Skin of body (tissue), 1 donor: ENCODE measurements at regions not wholly inside any gene's neighbourhood (a gene's known extent, or its start where the extent isn't known, plus 50 kb on each side); places are given as distances from the start of the nearest gene placed in this dataset.
"Not testable (repeated sequence)": the region's sequence is repeated elsewhere in the genome, so short reads cannot be mapped to it uniquely, and the experiment has no call there.

Experiments
- DNase-seq: peaks from one replicate; lab custom pipeline; 2025; lab: John Stamatoyannopoulos, UW

DNA sequence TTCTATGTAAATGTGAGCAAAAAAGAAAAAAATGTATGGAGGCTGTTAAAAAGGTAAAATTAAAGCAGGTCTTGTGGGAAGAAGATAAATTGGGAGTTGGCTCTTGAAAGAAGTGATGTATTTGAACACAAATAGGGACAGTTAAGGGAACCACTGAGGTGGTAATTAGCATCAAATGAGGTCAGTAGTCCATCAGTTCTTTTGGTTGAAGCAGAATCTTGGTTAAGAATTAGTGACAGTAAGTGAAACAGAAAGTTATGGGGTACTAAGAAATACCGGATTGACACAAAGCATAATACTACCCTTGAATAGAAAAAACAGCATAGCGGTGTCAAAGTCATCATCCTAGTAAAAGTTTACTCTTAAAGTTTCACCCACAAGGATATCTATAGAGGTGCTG lies 352.6 kb upstream of the VRK2 start:
- no peak for DNase-seq

DNA sequence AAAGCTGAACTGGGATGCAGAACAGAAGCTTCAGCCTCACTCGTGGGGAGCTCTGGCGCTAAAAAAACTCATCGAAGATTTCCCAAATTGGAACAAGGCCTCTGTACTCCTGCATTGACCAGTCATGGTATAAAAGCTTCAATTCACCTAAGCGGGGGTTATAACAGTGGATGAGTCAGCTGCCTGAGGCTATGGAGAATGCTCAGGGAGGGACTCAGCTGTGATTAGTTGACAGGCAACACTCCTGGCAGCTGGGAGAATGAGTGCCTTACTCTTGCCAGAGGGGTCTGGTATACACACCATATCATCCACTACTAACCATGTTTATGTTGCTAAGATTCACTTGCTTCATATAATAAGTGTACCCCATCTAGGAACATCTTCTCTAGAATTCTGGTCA lies 350.6 kb upstream of the VRK2 start:
- no peak for DNase-seq

DNA sequence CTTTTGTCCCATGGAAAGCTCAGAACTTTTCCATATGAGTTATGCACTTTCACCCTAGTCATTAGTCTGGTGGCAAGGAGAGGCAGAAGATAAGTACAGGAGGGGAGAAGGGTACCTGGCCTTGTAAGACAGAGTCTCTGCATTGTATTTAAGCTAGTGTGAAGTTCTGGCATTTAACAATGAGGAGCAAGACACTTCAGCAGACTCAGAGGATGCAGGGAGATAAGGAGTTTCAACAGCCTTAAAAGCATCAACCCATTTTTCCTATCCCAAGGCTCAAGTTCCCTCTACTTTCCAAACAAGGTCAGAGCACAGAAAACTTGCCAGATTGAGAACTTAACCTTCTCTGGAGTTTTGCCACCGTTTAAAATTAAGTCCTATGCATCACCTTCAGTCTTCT lies 348.2 kb upstream of the VRK2 start:
- no peak for DNase-seq

DNA sequence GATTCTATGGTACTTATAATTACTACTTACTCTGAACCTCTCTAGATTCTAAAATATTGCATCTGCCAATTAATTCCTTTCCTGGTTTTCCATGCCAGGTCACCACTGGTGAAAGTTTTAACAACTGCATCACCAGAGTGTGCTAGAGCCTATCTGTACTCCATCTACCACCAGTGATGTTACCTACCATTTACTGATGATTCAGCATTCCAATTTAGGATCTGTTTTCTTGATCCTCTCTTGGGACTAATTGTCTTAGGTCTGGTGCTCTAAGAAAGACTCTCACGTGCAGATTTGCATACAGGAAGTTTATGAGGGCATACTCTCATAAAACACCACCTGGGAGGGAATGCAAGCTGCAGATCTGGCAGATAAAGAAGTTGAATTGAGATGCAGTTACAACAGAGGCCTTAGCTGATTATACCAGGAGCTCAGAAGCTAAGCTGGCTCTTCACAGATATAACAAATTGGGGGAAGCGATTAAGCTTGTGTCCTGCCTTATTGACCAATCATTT lies 347.6 kb upstream of the VRK2 start:
- DNase-seq: no peak

DNA sequence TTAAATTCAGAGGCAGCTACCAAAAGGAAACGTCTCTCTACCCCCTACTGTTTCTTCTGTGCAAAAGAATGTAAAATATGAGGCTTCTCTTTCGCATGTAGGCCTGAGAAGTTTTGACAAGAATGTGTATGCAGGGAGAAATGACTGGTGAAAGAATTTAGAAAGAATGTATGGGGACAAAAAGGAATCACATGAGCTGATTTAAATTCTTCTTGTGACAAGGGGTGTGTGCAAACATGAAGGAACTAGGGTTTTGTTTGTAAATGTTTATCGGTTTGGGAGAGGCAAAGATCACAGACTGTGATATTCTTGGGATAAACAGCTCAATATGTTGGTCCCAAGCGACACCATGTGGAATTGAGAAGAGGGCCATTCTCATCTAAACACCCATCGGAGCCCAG lies 345.2 kb upstream of the VRK2 start:
- DNase-seq: no peak

DNA sequence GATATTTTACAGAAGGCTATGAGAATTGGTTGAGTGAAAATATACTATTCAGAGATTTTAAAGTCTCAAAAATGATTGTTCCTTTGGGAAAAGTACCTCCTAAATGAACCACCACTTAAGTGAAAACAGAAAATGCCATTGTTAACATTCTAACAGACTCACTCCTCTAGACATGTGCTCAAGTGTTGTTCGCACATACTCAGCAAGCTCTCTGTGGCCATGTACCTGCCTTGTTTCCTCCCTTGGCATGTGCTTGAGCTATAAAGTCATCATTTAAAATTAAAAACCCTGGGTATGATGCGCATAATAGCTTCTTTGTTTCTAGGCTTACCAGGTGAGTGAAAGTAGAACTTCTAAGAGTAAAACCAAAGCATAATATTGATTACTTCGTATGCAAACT lies 343.2 kb upstream of the VRK2 start:
- DNase-seq: no peak

DNA sequence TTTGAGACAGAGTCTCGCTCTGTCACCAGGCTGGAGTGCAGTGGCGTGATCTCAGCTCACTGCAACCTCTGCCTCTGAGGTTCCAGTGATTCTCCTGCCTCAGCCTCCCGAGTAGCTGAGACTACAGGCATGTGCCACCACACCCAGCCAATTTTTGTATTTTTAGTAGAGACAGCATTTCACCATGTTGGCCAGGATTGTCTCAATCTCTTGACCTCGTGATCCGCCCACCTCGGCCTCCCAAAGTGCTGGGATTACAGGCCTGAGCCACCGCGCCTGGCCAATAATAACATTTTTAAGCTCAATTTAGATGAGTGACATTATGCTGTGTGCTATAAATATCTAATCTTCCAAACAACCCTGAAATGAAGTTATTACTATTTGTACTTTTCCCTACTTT lies 338.8 kb upstream of the VRK2 start:
- not testable (repeated sequence) for DNase-seq

DNA sequence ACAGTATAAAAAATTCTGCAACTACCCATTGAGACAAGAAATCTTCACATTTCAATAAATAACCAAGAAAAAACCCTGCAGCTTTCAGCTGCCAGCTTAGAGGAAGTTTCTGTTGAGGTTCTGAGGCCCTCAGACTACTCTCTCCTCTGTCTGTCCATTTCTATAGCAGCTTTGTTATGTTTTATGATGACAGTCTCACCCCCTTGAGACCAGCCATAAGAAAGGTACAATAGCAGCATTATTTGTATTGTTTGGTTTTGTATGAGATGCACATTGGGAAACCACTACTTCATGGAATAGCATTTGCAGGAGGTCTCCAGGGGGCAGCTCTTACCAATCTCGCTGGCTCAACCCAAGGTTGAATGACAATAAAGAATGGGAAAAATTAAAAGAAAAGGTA lies 334.6 kb upstream of the VRK2 start:
- no peak for DNase-seq

DNA sequence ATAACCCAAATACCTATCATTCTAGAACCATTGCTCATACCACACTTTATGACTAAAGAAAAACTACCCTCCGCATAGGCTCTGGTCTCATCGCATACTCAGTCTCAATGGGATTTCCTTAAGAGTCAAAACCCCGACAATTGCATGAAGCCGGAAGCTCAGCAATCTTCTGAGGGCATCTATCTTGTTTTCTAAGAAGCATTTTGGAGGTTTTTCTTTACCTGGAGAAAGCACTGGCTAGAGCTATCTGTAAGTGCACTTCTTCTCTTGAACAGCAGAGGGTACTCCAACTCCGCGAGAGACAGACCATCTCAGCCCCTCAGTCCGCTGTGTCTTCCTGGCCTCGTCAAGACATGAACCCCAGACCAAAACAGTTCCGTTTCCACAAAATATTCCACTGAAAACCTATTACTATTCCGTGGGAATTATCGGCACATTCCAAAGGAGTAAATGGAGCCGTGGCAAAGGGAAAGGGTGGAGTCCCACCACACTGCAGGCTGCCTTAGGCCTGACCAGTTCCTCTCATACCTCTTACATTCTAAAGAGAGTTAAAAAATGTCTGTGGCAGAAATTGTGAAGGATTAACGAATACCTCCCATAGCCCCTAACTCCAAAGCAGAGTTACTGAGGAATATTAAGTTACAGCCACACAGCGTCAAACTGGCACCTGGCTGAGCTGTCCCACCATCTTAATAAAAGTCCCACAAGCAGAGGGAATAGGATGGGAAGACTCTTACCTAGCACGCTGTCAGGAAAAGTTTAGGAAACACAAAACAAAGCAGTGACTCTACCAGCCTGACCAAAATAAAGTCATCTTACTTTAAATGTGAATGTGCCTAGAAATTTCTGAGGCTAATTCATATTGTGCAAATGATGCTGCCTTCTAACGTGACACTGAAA lies 325.6 kb upstream of the VRK2 start:
- peak; percentile 15 for DNase-seq

DNA sequence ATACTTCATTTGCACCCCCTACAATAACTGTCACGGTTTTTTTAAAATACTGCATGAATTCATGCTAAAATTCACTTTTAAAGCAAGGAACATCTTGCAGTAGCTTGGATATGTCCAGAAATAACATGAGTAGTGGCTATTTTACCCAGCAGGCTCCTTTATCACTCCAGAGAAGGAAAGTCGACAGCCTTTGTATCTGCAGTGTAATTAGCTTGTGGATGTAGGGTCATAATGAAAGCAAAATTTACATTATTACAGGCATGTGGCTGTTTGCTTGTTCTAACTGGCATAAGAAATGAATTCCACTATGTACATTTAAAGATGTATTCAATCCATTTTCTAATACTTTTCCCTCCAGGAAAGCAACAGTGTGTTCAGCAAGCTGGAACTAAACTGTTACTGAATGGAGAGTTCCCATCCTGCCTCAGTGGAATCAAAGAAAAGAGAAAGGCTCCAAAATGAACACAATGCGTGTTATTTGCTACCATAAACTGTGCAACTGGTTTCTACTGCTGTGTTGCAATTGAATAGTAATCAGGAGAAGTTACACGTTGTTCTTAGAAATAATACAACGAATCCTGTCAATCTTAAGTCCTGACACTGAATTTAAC lies 321.2 kb upstream of the VRK2 start:
- no peak for DNase-seq

DNA sequence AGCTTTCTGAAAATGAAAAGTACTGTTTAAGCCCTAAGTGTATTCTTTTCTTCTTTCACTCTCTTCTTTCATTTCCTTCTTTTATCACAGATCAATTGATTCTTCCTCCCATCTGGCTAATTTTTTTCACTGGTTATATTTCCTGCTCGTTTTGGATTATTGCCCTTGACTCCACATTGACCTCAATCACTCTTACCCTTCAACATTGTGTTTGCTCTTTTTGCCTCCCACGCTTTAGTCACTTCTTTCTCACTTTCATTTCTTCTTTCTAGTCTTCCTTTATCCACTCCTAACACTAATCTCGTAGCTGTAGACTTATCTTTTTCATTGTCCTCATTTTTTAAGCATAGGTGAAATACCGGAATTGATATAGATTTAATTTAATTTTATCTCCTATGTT lies 320.3 kb upstream of the VRK2 start:
- no peak for DNase-seq

DNA sequence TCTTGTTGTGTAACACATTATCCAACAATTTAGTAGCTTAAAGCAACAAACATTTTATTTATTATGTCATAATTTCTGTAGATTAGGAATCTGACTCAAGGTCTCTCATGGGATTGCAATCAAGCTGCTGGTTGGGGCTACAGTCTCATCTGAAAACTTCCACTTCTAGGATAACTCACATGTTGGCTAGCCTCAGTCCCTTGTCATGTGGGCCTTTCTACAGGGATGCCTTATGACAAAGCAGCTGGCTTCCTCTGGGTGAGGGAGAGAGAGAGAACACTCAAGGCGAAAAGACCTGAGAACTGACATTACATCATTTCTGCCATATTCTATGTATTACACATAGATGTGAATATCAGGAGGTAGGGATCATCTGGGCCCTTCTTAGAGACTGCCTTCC lies 317.9 kb upstream of the VRK2 start:
- DNase-seq: no peak

DNA sequence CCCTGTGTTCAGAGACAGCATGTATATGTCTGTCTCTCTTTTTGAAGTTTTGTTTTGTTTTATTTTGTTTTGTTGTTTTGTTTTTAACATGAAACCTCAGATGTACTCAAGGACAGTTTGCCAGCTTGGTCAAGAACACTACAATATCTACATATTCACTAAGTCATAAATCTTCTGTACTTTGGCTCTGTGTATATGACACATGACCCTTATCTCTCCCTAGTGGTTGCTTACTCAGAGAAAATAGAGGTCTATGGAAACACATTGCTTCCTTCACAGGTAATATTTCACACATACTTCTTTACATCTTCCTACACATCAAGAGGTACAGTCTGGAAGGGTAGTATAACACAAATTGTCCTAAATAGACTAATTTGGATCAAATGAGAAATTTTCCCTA lies 312.6 kb upstream of the VRK2 start:
- no peak for DNase-seq

DNA sequence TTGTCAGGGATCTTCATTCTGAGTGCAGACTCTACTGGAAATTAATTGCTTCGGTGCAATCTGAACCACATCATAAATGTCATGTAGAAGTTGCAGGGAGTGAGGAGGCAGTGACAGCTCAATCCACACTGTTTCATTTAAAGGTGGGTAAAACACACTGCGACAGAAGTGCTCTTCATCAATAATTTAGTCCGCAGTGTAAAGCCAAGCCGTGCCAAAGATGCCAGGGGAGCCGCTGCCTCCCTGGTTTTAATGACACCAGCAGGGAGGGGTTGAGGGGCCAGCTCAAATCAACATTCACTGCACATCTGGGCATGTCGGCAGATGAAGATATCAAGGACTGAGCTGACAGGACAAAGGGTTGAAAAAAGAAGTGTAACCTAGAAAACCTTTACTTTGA lies 305.7 kb upstream of the VRK2 start:
- DNase-seq: no peak

DNA sequence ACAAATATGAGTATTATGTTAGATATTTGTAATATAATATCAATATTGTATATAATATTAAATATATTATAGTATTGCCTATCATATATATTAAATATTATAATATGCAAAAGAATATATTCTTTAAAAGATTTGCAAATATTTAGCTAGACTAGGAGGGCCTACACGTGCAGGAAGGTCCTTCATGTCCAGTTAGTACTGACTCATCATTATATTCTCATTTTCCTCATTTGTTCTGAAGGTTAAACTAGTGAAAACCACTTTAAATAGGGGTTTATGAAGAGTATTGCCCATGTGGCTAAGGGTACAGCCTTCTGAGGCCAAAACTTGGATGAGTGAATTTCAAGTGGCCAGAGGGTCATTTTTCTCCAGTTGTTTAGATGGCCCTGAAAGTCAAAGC lies 293.0 kb upstream of the VRK2 start:
- no peak for DNase-seq

DNA sequence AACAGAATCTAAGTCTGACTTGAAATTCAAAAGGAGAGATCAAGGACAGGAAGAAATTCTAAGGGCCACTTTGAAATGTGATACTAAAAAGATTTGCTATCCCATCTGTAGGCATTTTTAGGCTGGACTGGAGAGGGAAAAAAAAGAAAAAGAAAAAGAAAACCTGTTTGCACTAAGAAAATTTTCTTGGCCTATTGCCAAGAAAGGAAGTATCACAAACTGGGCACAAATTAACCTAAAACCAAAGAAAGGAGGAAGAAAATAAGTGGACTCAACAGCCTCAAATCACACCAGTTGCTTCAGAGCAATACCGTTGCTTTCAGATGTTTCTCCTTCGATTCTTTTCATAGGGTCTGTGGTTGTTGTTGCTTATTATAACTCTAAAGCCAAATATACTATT lies 287.9 kb upstream of the VRK2 start:
- DNase-seq: no peak

DNA sequence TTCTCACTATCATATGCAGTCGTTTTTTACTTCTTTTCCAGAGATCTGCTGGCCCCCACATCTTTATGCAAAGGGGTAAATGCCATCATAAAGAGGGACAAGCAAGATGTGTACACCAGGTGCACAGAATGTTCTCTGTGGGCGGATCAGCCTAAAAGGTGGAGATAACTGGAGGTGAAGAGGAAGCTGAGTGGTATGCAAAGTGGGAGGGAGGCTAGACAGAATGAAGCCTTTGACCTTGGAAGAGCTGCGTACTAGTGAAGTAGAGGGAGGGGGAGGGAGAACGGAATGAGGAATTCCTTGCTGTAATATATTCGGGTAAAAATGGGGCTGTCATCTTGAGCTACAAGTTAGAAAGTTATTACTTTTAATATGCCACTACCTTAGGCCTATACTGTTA lies 287.5 kb upstream of the VRK2 start:
- DNase-seq: no peak

DNA sequence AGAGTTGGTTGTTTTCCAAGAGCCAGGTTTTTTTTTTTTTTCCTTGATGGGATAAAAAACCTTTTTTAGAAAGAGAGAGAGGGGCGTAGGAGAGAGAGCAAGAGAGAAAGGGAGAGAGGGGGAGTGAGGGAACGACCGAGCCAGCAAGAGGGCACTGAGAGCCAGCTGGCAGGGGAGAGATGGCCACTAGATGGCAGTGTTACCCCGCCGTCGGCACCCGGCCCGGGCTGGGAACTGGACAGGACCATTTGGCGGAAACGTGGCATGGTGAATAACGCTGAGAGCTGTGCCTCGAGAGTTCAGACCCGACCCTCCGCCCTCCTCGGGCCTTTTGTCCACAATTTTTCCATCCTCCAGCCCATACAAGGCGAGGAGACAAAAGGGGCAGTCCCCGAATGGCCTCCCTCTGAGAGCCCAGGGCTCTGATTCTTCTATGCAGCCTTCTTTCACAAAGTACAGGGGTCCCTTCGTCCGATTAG lies 286.7 kb upstream of the VRK2 start:
- peak; percentile 49 for DNase-seq

DNA sequence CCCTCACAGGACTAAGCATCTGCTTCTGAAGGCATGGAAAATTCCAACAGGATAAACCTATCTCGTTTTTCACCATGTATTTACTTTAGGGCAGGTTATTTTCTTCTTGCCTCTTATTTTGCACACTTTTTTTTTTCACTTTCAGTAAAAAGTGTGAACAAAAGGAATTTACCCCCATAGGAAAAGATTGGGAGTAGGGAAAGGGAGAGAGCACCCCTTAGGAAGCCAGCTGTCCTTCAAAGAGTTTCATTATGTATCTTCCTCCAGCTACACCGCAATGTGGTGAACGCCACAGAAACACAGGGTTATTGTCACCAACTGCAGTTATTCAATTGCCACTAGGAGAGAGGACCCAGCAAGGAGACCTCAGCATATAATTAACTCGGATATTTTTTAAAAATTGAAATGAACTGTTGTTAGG lies 286.2 kb upstream of the VRK2 start:
- no peak for DNase-seq

DNA sequence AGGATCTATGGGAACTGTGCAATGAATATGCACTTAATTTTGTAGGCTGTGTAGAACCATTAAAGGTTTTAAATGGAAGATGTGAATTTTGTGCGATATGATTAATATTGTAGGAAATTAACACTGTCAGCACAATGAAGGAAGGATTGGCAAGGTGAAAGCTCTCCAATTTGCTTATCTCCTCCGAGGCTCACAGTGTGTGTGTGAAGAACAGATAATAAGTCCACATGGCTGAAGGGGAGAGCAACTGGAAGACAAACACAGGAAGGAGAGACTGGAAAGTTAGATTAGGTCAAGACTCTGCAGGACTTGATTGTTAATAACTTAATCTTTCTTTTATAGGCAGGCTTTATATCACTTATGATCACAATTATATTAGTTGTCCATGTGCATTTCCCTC lies 269.7 kb upstream of the VRK2 start:
- DNase-seq: no peak

DNA sequence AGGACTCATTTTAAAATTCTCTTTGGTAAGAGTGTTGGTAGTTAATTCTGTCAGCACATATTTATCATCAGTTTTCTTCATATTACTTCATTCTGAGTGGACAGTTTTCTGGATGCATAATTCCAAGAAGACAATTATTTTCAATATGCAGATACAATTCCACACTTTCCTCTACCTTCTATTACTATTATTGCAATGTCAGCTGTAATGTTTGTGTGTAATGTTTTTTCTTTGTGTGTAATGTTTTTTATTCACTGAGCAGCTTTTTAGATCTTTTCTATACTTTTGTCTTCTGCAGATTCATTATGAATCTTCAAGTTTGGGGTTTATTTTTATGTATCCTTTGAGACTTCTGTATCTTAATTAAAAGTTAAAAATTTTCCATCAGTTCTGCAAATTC lies 264.0 kb upstream of the VRK2 start:
- DNase-seq: no peak

DNA sequence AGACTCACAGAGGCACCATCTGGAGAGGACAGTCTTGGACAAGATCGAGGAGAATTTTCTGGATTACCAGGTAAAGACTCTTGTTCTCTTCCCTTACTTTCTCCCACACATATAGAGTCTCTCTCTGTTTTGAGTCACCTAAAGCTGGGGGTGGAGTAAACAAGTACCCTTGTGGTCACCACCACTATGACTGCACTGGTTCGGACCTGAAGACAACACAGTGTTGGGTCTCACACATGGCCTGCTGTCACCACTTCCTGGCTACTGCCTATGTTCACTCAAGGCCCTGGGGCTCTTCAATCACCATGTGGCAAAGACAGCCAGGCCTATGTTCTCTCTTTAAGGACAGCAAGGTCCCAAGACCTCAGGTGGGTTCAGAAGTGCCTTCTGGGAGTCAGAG lies 253.3 kb upstream of the VRK2 start:
- no peak for DNase-seq

DNA sequence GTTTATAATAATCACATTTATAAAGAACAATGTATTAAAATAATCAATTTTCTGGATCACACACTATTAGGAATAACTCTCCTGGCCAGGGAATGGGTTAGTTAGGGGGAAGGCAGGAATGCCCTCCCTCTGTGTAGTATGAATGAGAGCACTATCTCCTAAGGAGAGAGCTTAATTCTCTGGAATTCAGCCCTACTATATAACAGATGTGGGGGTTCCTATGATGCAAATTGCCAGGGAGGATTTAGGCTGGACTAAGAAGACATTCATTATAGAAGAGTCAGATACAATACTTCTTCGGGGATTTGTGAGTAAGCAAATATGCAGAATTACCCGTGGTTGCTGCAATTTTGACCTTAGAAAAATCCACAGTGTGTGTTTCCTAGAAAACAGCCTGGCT lies 250.1 kb upstream of the VRK2 start:
- DNase-seq: no peak
